ENCODE measurements at regions not wholly inside any gene's neighbourhood (a gene's known extent, or its start where the extent isn't known, plus 50 kb on each side); places are given as distances from the start of the nearest gene placed in this dataset.

DNA sequence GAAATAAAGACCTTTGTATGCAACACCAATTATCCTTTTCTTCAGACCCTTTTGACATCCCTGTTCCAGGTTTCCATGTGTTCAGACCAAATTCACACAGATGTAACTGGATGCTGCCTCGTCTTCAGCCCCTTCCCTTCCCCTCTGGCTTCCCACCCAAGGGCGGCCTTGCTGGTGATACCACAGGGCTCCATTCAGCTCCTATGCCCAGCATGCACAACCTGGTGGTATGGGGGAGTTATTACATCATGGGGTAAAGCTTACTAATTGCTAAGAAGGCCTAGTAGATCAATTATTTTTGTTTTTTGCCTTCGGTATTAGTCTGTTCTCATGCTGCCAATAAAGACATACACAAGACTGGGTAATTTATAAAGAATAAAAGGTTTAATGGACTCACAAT lies 317.0 kb upstream of the CXXC4 start:
- no peak for DNase-seq

DNA sequence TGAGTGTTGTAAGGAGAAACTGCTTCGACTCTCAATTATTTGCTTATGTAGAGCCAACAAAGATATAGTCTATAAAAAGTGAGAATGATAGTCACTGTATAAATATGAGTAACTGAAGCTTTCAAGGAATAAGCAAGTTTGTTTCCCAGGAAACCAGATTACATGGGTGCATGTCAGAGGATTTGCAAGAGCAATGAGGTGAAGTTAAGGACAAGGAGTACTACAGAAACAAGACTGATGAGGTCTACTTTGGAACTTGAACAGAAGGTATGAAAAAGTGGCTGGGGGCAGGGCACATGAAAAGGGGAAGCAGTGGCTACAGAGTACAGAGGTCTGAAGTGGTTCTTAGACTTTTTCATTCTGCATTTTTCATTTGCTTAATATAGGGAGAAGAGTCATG lies 321.0 kb upstream of the CXXC4 start:
- no peak for DNase-seq

DNA sequence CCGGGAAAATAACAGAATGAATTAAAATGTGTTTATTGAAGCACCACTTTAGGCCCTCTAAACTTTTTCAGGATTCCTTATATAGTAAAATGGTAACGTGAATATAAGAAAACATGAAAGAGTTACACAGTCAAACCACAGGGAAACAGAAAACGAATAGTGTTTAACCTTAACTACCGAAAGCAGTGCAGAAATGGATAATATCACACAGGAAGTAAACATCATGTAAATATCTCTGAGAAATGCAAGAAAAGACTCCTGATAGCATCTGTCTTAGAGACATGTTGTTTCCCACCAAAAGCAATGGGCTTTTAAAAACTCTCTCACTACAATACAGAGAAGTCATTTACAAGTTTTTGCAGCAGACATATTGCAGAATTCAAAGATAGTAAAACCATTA lies 323.9 kb upstream of the CXXC4 start:
- DNase-seq, result no peak

DNA sequence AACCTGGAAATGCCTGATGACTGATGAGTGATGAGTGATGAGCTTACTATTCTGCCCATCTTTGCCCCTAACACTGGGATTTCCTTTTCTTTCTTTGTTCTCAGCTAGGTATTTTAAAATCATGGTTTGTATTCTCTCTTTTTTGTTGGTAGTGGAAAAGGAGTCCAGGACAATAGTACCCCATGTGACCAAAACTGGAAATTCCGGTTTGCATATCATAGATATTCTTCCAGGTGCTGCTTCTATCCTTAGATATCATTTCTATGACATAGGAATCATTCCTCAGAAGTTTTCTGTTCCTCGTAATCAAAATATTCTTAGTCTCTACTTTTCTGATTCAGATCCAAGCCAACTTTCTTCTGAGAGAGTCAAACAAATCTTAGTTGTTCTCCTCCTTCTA lies 320.5 kb upstream of the TET2 start:
- no peak for DNase-seq

DNA sequence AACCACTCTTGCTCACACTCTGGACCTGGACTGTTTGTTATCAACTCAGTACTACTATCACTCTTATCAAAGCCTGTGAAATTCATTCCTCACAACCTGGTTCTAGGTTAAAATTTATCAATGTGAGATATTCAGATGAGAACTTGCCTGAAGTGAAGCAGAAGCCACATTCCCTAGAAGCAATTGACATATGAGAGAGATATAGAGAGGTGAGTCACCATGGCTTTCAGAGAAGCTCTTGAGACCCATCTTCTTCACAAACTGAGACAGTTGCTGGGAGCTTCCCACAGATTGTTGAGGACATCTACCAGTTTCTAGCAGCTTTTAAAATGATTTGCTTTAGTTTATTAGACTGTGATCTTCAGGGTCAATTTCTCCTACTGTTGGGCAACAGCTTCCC lies 316.9 kb upstream of the TET2 start:
- no peak for DNase-seq

DNA sequence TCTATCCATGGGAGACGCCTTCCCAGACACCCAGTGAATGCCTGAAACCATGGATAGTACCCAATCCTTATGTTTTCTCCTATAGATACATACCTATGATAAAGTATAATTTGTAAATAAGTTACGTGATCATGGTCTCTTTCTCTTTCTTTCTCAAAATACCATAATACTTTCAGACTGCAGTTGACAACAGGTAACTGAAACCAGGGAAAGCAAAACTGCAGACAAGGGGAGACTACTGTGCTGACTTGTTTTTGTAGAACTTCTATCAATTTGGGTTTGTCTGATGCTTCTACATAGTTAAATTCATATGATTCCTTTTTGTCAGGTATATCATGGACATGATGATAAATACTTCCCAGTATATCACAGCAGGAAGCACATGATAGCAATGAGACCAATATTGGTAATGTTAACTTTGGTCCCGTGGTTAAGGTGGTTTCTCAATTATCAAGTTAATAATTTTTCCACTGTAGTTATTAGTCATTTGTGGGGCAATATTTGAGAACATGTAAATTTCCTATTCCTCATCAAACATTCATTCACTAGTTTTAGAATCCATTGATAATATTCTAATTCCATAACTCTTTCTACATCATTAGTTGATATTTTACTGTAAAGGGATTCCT lies 298.0 kb upstream of the TET2 start:
- no peak for DNase-seq

DNA sequence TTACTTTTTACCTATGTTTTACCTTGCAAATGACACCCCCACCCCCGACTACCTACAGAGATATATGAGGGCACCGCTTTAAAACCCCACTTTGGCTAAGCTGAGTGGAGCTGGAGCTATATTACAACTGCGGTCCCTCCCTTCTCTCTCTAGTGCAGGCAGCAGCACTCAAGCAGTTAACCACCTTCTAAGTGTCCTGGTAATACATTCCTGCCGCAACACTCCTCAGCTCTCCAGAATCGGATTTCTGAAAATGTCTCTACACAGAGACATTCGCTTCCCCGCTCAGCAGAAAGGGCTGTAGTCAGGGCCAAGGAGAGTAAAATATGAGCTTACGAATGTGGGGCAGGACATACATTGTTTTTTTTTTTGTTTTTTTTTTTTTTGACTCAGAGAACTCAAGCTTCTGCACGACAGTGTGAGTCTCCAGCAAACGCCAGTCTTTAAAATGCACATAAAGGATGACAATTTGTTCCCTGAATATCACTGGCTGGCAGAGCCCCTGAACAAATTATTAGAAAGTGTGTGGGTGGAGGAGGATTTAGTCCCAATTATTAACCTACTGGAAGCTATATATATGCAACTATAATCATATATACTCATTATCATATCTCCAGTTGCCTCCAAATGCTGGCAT lies 287.0 kb upstream of the TET2 start:
- no peak for DNase-seq

DNA sequence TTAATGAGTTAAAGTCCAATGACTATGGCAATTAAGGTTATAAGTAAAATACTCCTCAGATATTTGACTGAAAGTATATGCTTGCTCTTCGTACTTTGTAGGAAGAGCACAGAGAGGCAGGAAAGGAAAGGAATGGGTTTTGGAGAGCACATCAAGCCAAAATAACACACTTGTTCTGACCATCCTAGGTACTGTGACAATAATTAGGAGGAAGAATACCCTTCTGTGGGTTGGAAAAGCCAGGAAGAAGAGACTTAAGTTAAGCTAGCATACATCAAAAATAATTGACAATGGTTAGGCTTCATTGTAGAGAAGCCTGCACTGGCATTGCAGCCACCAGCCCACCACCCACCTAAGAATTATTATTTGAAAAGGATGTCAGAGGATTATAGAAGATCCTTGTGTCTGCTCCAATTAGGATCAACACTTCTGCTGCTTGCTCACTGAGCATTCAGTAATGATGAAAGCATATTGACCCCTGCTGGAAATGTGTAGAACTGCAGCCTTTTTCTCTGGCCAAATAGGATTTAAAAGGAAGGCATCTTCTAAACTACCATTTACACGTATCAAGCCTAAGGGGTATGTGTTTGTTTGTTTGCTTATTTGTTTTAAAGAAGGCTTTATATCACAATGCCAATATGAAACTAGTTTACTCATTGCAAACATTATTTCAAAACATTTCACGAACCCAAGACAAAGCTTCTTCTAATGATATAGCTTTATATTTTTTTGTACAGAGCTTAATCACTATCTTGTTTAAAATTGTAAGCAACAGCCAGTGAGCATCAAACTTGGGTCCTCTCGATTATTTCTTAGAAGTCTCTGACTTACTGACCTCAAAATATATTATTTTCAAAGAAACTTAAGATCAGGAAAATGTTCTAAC lies 286.2 kb upstream of the TET2 start:
- peak; percentile 22 for DNase-seq

DNA sequence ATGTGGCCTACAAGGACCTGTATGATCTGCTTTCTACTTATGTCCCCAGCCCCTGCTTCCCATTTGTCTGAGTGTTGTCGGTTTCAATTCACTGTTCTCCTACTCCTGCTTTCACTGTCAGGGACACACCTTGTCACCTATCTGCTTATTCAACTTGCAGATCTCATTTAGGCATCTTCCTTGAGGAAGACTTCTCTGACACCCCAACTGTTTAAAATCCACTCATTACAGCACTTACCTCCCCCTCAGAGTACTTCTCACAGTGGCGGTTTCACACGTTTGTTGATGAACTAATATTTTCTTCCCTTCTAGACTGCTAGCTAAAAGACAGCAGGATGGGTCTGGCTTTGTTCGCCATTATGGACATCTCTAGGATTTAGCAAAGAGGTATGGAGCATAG lies 279.9 kb upstream of the TET2 start:
- DNase-seq, result no peak

DNA sequence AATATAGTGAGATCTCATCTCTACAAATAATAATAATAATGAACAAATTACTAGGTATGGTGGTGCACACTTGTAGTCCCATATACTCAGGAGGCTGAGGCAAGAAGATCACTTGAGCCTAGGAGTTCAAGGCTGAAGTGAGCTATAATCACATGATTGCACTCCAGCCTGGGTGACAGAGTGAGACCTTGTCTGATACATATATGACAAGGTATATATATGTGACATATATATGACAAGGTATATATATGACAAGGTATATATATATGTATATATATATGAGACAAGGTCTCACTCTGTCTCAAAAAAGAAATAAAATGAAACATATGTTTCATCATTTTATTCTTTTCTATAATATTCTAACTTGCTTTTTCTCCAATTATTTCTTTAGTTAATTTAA lies 278.1 kb upstream of the TET2 start:
- DNase-seq, result no peak

DNA sequence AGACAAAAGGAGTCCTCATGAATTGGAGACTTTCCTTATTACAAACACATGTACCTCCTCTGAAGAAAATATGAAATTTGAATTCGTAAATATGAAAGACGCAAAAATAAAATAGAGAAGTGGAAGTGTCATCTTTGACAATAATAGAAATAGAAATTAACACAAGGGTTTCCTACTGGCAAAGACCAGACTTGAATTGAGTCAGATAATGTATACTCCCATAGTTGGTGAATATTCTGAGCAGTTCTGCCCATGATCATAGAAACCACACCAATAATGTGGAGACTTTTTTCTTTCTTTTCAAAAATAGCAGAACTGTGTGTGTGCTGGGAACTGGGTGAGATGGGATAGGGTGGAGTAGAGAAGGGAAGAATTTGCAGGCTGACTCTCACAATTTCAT lies 277.7 kb upstream of the TET2 start:
- no peak for DNase-seq

DNA sequence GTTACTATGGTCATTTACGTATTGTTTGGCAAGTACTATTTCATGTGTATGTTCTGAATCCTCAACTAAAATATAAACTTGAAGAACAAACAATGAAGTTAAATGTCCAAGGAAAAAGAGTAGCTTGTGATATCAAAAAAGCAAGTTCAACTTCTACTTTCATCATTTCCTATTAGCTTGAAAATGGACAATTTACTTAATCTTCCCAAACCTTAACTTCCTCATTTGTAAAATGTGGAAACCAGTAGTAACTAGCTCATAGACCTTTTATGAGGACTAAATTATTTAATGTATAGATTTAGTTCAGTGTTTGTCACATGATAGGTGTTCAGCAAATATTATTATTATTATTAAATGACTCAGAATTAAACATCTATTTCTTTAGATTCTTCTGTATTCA lies 276.8 kb upstream of the TET2 start:
- DNase-seq, result no peak

DNA sequence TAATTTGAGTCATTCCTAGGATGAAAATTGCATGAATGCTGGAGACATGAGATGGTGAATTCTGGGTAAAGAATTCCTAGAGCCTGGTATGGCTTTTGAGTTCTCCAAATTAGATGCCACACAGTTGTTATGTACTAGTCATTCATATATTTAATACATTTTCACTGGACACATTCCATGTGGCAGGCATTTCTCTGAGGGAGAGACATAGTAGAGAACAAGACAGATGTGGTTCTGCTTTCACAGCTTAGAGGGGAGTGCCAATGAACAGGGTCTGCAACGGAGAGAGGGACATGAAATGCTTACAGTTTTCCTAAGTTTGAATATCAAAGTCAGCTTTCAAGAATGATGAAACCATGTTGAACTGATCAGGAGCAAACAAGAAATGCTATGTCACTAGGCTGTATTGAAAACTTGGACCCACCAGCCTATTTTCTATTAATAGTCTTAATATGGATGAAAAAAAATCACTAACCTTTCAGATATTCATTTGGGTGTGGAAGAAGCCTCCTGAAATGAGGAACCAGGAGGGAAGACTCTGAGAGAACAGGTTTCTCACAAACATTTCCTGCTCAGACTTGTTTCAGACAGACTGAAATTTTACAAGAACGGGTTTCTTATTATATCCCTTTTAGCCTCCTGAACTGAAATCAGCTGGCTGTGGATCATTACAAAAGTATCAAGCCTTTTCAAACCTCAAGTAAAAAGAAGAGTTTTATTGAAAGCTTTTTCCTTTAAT lies 276.0 kb upstream of the TET2 start:
- DNase-seq, result no peak

DNA sequence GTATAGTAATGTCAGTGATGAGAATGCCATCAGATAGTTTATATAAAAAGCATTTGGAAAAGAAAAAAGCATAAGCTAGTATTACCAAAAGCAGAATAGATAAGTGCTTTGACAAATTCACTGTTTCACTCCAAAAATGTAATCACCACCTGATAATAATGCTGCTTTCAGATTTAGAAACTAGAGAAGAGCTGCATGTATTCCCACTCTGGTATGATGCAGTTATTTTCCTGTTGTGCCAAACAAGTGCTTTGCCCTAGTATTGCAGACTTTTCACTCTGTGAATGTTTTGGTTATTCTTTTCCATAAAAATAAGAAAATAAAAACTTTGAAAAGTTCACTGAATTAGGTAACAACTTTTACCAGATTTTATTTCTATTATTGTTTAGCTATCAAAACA lies 267.7 kb upstream of the TET2 start:
- no peak for DNase-seq

DNA sequence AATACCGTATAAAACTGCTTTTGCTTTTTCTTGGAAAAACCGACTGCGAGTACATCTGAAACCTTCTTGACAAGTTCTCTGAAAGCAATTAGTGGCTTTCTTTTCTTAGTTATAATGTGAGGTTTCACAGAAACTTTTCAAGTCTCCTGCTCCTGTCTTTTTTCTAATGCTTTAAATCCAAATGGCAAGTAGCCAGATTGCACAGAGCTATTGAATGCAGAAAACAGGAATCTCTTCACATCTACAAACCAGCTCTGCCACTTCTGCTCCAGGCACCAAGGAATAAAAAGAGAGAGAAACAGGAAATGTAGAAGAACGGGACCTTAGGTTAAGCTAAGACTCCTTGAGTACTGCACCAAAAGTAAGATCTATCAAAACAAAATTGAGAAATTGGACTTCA lies 267.3 kb upstream of the TET2 start:
- no peak for DNase-seq

DNA sequence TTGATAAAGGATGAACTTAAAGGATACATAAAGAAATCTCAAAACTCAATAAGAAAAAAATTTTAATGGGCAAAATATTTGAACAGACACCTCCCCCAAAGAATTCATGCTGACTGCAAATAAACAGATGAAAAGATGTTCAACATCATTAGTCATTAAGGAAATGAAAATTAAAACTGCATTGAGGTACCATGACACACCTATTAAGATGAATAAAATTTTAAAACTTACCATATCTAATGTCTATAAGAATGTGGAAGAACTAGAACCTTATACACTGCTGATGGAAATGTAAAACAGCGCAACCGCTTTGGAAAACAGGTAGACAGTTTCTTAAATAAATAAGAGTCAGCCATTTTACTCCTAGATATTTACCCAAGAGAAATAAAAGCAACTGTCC lies 266.8 kb upstream of the TET2 start:
- DNase-seq, result no peak

DNA sequence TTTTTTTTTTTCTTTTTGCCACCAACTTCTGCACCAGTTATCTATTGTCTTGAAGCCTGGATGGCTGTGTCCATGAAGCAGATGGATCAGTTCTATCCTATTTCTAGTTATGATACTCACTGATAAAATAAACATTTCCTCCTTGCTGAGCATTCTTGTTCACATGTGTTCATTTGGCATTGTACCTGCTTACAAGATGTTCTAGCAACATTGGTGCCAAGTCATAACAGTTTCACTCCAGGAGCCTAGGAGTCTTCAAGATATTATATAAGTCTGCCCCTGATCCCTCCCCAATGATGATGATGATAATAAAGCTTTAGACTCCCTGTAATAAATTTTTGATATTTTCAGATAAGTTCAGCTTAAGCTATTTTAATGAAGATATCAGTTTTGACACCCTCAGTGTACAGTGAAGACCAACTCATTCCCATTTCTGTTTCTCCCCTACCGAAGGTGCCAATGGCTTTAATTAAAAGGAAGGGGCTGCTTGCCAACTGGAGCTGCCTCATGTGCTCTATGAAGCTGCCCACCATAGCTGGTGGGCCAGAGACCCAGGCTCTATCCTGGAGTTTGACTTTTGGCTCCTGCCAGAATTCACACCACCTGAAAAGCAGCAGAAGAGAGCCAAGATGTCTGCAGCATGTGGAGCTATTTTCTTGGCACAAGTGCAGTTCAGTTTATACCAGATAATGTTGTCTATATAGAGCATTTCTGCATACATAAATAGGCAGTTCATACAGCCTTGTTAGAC lies 265.4 kb upstream of the TET2 start:
- no peak for DNase-seq

DNA sequence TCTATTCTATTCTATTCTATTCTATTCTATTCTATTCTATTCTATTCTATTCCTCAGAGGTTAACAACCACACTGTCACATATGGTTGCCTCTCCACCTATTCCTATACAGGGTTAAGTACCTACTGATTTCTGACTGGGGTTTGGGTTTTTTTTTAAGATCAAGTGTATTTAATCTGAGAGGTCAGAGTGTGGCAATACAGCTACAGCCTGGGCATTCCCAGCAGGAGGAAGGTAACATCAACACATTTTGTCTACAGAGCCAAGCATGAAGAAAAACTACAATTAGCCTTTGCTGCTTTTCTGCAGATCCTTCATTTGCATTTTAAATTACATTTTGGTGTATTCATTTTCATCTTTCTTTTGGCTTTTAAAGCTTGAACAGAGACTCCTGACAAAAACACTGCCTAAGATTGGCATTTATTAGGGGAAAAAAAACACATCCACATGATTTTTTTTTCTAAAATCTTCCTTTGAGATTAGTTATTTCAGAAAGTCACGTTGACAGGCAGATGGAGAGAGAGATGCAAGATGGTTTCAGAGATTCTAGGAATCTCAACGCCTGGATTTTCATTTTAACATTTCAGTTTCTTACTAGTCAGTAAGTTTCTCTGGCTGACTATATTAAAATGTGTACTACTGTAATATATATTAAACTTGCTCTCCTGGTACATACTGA lies 255.9 kb upstream of the TET2 start:
- no peak for DNase-seq

DNA sequence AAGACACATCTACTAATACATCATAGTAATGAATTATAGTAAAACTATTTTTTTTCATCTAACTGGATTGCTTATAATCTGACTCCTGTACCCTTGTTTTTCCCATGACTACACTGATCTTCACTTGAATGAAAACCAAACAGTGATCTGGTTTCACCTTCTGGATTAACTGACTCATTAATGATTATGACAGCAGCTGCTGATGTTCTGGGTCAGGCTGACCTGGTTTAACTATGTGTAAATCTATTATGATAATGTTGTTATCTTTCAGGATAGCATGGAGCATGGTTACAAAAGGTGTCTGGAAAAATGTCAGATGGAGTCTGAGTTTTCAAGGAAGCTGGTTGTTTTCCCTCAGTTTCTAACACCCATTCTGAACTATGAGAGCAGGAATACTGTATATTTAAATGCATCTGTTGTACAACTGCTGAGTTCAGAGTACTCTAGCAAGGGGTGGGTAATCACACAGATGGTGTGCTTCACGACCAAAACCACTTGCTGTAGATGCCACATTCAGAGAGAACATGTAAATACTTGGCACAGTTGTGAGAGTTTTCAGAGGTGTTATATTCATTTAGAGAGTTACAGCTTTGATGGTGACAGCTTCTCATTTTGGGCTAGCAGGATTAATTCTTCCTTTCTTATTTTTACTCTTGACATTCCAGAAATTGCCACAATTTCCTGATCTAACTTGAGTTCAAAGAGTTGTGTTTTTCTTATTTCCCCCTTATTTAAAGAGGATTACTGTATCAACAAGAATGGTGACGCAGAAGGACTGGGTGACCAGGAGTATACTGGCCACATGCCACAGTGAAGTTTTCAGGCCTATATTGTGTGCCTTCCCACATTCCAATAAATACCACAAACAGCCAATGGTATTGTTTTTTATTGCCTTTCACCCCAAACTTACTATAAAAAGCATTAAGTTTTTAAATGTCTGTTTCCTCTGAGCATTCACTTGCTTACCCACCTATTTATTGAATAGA lies 249.7 kb upstream of the TET2 start:
- DNase-seq, result peak; percentile 46

DNA sequence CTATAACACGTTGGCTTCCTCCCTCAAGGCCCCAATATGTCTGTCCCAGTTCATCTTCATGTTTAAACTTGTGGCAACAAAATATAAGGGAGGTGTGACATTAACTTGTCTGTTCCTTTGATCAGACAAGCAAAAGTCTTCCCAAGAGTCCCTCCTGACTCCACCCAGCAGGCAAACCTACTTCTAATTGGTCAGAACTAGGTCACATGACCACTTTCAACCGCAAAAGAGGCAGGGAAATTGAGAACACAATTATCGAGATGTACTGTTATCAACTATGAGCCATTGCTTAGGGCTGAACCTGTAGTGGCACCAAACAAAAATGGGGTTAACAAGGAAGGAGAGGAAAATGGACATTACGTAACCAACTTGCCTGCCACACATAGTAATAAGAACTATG lies 246.8 kb upstream of the TET2 start:
- no peak for DNase-seq

DNA sequence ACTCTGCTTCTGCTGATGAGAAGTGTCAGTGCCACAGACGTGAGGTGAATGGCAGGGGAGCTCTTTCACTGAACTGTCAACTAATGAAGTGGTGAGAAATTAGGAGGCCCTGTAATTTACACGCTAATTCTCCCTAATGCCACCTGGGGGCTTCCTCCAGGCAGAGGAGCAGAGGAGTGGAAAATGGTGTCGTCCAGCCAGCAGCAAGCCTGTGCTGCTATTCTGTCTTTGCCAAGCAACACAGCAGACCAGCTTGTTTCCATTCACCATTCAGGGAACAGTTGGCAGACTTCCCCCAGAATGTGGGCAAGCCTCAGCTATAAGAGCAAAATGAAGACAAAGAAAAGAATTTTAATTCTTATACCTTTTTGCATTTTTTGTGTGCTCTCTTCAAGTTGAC lies 245.2 kb upstream of the TET2 start:
- DNase-seq, result peak; percentile 28

Measured in DMS 273 treated with DMSO at 0.1 percent for 48 hours (cell line).